GM18498 (cell line): ENCODE measurements at regions not wholly inside any gene's neighbourhood (a gene's known extent, or its start where the extent isn't known, plus 50 kb on each side); places are given as distances from the start of the nearest gene placed in this dataset.

Experiments used
- ATAC-seq: cut with Tn5 transposase; IDR thresholded peaks from one replicate; pipeline ENCODE4 v1.9.1; 2021; ENCODE audit warnings: mild to moderate bottlenecking, moderate library complexity; ENCODE audit not compliant: unreplicated experiment

GRCh38 chr14:60349663-60350365 is 100.8 kb downstream of the PPM1A start:
- ATAC-seq = peak; percentile 74

- no peak for ATAC-seq
These were observed 101.3 kb downstream of the PPM1A start for GRCh38 chr14:60350366-60350720.

- no peak for ATAC-seq
These were observed 104.4 kb downstream of the PPM1A start for GRCh38 chr14:60353420-60353819.

GRCh38 chr14:60355768-60356167 is 106.7 kb downstream of the PPM1A start:
- ATAC-seq = no peak

- no peak for ATAC-seq
These were observed 107.4 kb downstream of the PPM1A start for GRCh38 chr14:60356386-60356785.

- ATAC-seq = no peak
These were observed 108.0 kb downstream of the PPM1A start for GRCh38 chr14:60356906-60357550.

- no peak for ATAC-seq
These were observed 108.6 kb downstream of the PPM1A start for GRCh38 chr14:60357551-60358149.

- no peak for ATAC-seq
These were observed 114.3 kb downstream of the PPM1A start for GRCh38 chr14:60363275-60363674.

GRCh38 chr14:60363687-60364086 is 114.7 kb downstream of the PPM1A start:
- ATAC-seq = no peak

- ATAC-seq = no peak
These were observed 104.0 kb downstream of the C14orf39 start for GRCh38 chr14:60381909-60382308.
